ENCODE measurements at regions not wholly inside any gene's neighbourhood (a gene's known extent, or its start where the extent isn't known, plus 50 kb on each side); places are given as distances from the start of the nearest gene placed in this dataset.

- TF ChIP-seq, protein P1, sequence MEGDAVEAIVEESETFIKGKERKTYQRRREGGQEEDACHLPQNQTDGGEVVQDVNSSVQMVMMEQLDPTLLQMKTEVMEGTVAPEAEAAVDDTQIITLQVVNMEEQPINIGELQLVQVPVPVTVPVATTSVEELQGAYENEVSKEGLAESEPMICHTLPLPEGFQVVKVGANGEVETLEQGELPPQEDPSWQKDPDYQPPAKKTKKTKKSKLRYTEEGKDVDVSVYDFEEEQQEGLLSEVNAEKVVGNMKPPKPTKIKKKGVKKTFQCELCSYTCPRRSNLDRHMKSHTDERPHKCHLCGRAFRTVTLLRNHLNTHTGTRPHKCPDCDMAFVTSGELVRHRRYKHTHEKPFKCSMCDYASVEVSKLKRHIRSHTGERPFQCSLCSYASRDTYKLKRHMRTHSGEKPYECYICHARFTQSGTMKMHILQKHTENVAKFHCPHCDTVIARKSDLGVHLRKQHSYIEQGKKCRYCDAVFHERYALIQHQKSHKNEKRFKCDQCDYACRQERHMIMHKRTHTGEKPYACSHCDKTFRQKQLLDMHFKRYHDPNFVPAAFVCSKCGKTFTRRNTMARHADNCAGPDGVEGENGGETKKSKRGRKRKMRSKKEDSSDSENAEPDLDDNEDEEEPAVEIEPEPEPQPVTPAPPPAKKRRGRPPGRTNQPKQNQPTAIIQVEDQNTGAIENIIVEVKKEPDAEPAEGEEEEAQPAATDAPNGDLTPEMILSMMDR (IDR thresholded peaks at IDR 0.05), result no peak
- TF ChIP-seq POLR2A (IDR thresholded peaks at IDR 0.05), result no peak
These were observed 83.8 kb upstream of the METAP2 start for GRCh38 chr12:95390192-95390591.
